GM18868 (cell line): ENCODE measurements at regions not wholly inside any gene's neighbourhood (a gene's known extent, or its start where the extent isn't known, plus 50 kb on each side); places are given as distances from the start of the nearest gene placed in this dataset.
"Not testable (repeated sequence)": the region's sequence is repeated elsewhere in the genome, so short reads cannot be mapped to it uniquely, and the experiment has no call there.

Experiments used
- ATAC-seq: cut with Tn5 transposase; IDR thresholded peaks from one replicate; pipeline ENCODE4 v1.9.1; 2021; ENCODE audit warnings: mild to moderate bottlenecking, moderate library complexity; ENCODE audit not compliant: unreplicated experiment

GRCh38 chr5:94102849-94103248 is 361.4 kb upstream of the POU5F2 start:
- ATAC-seq: no peak

- ATAC-seq: not testable (repeated sequence)
Observed at GRCh38 chr5:94097384-94097783, 356.0 kb upstream of the POU5F2 start.

GRCh38 chr5:94094793-94095441 is 353.5 kb upstream of the POU5F2 start:
- ATAC-seq: no peak

DNA sequence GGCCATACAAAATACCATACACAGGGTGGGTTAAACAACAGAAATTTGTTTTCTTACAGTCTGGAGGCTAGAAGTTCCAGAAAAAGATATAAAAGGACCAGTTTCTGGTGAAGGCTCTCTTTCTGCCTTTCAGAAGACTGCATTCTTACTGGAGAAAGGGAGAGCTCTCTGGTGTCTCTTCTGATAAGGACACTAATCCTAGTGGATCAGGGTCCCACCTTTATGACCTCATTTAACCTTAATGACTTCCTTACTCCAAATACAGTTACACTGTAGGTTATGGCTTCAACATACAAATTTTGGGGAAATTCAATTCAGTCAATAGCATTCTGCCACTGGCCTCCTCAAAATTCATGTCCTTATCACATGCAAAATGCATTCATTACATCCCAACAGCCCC is 351.9 kb upstream of the POU5F2 start:
- ATAC-seq: no peak

DNA sequence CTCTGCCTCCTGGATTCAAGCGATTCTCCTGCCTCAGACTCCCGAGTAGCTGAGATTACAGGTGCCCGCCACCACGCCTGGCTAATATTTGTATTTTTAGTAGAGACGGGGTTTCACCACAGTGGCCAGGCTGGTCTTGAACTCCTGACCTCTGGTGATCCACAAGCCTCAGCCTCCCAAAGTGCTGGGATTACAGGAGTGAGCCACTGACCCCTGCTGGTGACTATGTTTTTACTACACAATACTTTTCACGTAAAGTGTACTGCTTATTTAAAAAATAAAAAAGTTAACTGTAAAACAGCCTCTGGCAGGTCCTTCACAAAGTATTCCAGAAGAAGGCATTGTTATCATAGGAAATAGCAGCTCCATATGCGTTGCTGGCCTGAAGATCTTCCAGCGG is 345.2 kb upstream of the POU5F2 start:
- ATAC-seq: not testable (repeated sequence)

DNA sequence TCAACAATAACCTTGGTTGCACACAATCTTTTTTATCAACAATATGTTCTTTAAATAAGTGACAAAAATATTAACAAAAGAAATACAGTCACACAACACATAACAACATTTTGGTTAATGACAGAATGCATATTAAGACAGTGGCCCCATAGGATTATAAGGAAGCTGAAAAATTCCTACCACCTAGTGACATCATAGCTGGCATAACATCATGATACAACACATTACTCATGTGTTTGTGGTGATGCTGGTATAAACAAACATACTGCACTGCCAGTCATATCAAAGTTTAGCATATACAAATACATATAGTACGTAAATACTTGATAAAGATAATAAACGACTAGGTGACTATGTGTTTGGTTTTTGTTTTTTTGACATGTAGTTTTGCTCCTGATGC is 344.8 kb upstream of the POU5F2 start:
- no peak for ATAC-seq

DNA sequence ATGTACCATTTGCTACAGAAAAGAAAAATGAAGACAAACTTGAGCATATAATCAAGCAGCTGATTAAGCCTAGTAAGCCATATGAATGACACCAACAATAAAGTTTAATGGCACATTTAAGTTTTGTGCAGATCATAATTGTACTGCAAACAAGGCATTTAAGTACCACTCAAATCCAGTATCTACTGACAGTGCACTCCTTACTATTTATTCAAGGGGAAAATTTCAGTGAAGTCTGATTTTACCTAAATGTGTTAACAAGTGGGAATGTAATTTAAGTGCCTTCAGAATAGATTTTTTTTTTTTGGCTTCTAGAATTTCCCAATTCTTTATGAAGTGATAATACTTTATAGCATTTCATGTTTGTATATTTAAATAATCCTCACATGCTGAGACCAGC is 341.0 kb upstream of the POU5F2 start:
- ATAC-seq: no peak

DNA sequence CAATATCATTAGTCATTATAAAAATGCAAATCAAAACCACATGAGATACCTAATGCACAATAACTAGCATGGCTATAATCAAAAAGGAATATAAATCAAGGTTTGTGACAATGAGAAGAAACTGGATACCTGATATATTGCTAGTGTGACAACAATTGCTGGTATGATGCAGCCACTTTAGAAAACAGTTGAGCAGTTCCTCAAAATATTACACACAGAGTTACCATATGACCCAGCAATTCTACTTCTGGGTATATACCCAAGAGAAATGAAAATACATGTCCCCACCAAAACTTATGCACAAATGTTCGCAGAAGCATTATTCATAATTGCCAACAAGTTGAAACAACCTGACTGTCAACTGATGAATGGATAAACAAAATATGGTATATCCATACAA is 339.7 kb upstream of the POU5F2 start:
- ATAC-seq: peak; percentile 50

DNA sequence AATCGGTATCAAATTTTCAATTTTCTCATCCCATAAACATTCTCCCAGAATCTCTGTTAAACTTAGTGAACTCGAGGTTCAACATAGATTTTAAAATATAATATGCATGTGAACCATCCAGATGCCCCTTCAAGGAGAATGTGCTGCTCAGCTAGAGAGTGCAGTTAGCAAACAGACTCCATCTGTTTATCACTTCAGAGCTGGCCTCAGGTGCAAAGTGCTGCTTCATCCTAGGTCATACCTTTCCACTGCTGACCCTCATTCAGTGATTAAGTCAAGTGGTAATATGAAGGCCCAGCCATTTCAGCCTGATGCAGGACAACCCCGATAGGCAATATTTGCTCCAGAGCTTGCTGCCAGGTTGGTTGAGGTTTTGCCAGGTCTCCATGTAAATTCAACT is 339.0 kb upstream of the POU5F2 start:
- no peak for ATAC-seq

- ATAC-seq: no peak
Observed at GRCh38 chr5:94072116-94072515, 330.7 kb upstream of the POU5F2 start.

DNA sequence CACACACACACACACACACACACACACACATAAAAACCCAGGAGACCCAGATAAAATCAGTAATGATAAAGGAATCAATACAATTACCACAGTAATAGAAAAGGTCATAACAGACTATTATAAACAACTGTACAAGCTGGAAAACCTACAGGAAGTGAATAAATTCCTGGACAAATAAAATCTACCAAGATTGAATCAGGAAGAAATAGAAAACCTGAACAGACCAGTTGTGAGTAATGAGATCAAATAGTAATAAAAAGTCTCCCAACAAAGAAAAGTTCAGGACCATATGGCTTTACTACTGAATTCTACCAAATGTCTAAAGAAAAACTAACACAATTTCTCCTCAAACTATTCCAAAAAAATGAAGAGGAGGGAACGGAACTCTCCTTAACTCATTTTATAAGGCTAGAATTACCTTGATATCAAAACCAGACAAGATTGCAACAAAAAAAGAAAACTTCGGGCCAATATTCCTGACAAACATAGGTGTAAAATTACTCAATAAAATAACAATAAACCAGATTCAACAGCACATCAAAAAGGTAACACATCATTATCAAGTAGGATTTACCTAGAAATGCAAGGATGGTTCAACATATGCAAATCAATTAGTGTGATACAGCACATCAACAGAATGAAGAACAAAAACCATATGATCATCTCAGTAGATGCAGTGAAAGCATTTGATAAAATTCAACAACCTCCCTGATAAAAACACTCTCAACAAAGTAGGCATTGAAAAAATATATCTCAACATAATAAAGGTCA is 325.2 kb upstream of the POU5F2 start:
- no peak for ATAC-seq

DNA sequence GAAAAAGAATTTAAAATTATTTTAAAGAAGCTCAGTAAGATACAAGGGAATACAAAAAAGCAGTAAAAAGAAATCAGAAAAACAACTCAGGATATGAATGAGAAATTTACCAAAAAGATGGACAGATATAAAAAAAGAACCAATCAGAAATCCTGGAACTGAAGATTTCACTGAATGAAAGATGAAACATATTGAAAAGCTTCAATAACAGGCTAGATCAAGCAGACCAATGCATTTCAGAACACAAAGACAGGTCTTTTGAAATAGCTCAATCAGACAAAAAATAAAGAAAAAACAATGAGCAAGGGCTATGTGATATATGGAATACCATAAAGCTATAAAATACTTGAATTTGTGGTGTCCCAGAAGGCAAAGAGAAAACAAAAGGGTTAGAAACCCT is 322.6 kb upstream of the POU5F2 start:
- ATAC-seq: no peak

DNA sequence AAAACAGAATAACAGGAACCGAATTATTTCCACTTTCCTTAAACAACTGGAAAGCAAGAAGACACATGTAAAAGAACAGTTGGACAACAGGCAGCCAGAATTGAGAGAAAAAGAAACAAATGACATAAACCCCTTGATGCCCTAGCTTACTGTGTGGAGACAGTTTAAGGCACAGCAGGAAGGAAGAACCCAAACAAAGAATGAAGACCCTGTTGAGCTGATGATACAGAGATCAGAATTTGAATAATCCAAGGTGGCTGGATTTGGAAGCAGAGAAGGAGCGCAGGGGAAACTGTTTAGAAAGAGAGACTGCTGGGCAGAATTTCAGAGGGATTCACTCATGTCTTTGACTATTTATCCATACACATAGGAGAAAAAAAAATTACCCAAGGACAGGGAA is 316.3 kb upstream of the POU5F2 start:
- ATAC-seq: no peak

DNA sequence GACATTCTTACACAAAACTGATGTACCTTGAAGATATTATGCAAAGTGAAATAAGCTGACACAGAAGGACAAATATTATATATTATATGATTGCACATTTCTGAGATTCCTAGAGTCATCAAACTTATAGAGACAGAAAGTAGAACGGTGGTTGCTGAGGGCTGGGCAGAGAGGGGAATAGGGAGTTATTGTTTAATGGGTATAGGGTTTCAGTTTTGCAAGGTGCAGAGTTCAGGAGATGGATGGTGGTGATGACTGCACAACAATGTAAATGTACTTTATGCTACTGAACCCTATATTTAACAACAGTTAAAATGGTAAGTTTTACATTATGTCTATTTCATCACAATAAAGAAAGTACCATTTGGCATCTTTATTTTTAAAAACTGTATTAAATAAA is 315.8 kb upstream of the POU5F2 start:
- no peak for ATAC-seq

GRCh38 chr5:94049307-94049922 is 308.0 kb upstream of the POU5F2 start:
- peak; percentile 73 for ATAC-seq

GRCh38 chr5:94045839-94046782 is 304.7 kb upstream of the POU5F2 start:
- no peak for ATAC-seq

DNA sequence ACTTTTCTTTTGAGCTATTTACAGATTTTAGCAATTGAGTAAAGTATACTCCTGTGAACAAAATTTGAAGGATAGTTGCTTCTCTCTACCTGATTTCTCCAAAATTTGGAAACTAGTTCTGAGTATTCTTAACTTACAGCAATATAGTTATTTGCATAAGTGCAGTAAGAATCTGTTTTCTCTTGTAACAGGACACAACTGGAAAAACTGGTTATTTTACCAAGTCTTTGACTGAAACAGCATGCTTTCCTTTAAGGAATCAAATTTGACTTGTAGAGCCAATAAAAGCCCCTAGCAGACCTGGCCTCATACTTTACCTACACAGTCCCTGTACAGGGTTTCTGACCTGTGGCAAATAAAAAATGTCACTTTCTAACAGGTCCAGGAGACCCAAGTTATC is 301.9 kb upstream of the POU5F2 start:
- no peak for ATAC-seq

GRCh38 chr5:94040591-94041148 is 299.3 kb upstream of the POU5F2 start:
- ATAC-seq: no peak

GRCh38 chr5:94039101-94039500 is 297.7 kb upstream of the POU5F2 start:
- ATAC-seq: no peak

DNA sequence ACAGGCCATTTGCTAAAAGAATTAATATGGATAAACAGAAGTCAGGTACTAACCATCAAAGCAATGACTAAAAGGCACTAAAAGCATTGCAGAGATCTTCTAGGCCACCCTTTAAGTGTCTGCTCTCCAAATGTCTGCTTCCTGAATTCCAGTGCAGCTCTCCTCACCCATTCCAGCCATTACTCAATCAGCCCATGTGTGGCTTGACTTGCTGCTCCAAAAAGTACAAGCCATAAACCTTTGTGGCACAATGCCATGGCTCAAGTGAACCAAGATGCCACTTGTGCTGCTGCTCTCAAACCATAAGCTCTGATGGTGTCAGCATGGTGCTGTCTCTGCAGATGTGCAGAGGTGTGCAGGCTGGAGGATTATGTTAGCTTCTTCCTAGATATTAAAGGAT is 290.2 kb upstream of the POU5F2 start:
- ATAC-seq: no peak

DNA sequence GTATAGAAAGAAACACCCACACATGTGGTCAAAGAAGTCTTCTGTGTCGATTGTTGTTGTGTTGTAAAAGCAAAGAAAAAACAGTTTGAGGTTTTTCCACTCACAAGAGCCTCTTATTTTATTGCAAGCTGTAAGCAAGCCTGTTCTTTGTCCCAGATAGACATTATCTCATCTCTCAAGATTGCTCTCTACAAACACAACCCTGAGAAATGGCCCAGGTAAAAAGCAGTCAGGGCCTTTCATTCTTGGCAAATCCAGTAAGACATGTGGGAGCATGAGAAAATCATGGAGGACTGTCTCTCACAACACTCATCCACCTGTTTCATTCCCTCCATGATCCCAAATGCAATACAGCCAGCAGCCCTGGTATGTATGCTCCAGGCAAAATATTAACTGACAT is 286.6 kb upstream of the POU5F2 start:
- no peak for ATAC-seq
